NCI-H2171 treated with DMSO at 0.1 percent for 48 hours (cell line): ENCODE measurements at regions not wholly inside any gene's neighbourhood (a gene's known extent, or its start where the extent isn't known, plus 50 kb on each side); places are given as distances from the start of the nearest gene placed in this dataset.
"Not testable (repeated sequence)": the region's sequence is repeated elsewhere in the genome, so short reads cannot be mapped to it uniquely, and the experiment has no call there.

ENCODE experiments used
- DNase-seq: peaks from one replicate; lab custom pipeline; 2025; lab: John Stamatoyannopoulos, UW

- no peak for DNase-seq
Observed at GRCh38 chr6:119447921-119448320, 98.4 kb upstream of the MAN1A1 start.

- no peak for DNase-seq
Observed at GRCh38 chr6:119446609-119447008, 97.0 kb upstream of the MAN1A1 start.

- DNase-seq = no peak
Observed at GRCh38 chr6:119446115-119446554, 96.6 kb upstream of the MAN1A1 start.

GRCh38 chr6:119445666-119446065 lies 96.1 kb upstream of the MAN1A1 start:
- no peak for DNase-seq

- DNase-seq = no peak
Observed at GRCh38 chr6:119444642-119445557, 95.3 kb upstream of the MAN1A1 start.

- DNase-seq = no peak
Observed at GRCh38 chr6:119443993-119444641, 94.6 kb upstream of the MAN1A1 start.

GRCh38 chr6:119442776-119443184 lies 93.2 kb upstream of the MAN1A1 start:
- peak; percentile 85 for DNase-seq

GRCh38 chr6:119440953-119441352 lies 91.4 kb upstream of the MAN1A1 start:
- no peak for DNase-seq

- peak; percentile 37 for DNase-seq
Observed at GRCh38 chr6:119436583-119436982, 87.0 kb upstream of the MAN1A1 start.

- DNase-seq = no peak
Observed at GRCh38 chr6:119431799-119432198, 82.2 kb upstream of the MAN1A1 start.

GRCh38 chr6:119430805-119431204 lies 81.2 kb upstream of the MAN1A1 start:
- no peak for DNase-seq

GRCh38 chr6:119428633-119429032 lies 79.1 kb upstream of the MAN1A1 start:
- no peak for DNase-seq

GRCh38 chr6:119426619-119427018 lies 77.1 kb upstream of the MAN1A1 start:
- no peak for DNase-seq

GRCh38 chr6:119423996-119424395 lies 74.4 kb upstream of the MAN1A1 start:
- DNase-seq = no peak

- not testable (repeated sequence) for DNase-seq
Observed at GRCh38 chr6:119418084-119418483, 68.5 kb upstream of the MAN1A1 start.

- no peak for DNase-seq
Observed at GRCh38 chr6:119407156-119407555, 57.6 kb upstream of the MAN1A1 start.

- DNase-seq = not testable (repeated sequence)
Observed at GRCh38 chr6:119405114-119405513, 55.6 kb upstream of the MAN1A1 start.
